ENCODE measurements at regions not wholly inside any gene's neighbourhood (a gene's known extent, or its start where the extent isn't known, plus 50 kb on each side); places are given as distances from the start of the nearest gene placed in this dataset.

GRCh38 chr18:21980744-21981143, 188.6 kb upstream of the GATA6 start (continued):
- TF ChIP-seq PRDM4 (CRISPR knock-in tag; IDR thresholded peaks at IDR 0.05; ENCODE audit: borderline replicate concordance) (no peak), NCOA2 (CRISPR knock-in tag; IDR thresholded peaks at IDR 0.05) (peak; percentile 71), GATAD2A (CRISPR knock-in tag; IDR thresholded peaks at IDR 0.05) (peak; percentile 91), ZNF569 (CRISPR knock-in tag; IDR thresholded peaks at IDR 0.05; ENCODE audit: borderline replicate concordance) (no peak), ZBTB20 (CRISPR knock-in tag; IDR thresholded peaks at IDR 0.05; ENCODE audit: borderline replicate concordance, low read depth) (peak; percentile 76; the same call in 1 of the 2 replicates), SRF (IDR thresholded peaks at IDR 0.05; ENCODE audit: low read depth, low read length) (no peak), MEIS1 (CRISPR knock-in tag; IDR thresholded peaks at IDR 0.05; ENCODE audit: borderline replicate concordance) (peak; percentile 93; the same call in 1 of the 2 replicates), NFAT5 (CRISPR knock-in tag; IDR thresholded peaks at IDR 0.05) (no peak), ZNF451 (CRISPR knock-in tag; IDR thresholded peaks at IDR 0.05) (no peak), KMT2A (CRISPR knock-in tag; IDR thresholded peaks at IDR 0.05) (0 out of 2 replicates have a peak, but pooled peaks have one; percentile 49), AKAP8 (CRISPR knock-in tag; IDR thresholded peaks at IDR 0.05) (no peak), PAXIP1 (CRISPR knock-in tag; conservative IDR thresholded peaks at IDR 0.05) (peak; percentile 94)
- TF ChIP-seq, protein P1, sequence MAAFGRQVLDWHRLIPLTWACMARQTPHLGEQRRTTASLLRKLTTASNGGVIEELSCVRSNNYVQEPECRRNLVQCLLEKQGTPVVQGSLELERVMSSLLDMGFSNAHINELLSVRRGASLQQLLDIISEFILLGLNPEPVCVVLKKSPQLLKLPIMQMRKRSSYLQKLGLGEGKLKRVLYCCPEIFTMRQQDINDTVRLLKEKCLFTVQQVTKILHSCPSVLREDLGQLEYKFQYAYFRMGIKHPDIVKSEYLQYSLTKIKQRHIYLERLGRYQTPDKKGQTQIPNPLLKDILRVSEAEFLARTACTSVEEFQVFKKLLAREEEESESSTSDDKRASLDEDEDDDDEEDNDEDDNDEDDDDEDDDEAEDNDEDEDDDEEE (CRISPR knock-in tag; IDR thresholded peaks at IDR 0.05): no peak
- TF ChIP-seq, protein P2, sequence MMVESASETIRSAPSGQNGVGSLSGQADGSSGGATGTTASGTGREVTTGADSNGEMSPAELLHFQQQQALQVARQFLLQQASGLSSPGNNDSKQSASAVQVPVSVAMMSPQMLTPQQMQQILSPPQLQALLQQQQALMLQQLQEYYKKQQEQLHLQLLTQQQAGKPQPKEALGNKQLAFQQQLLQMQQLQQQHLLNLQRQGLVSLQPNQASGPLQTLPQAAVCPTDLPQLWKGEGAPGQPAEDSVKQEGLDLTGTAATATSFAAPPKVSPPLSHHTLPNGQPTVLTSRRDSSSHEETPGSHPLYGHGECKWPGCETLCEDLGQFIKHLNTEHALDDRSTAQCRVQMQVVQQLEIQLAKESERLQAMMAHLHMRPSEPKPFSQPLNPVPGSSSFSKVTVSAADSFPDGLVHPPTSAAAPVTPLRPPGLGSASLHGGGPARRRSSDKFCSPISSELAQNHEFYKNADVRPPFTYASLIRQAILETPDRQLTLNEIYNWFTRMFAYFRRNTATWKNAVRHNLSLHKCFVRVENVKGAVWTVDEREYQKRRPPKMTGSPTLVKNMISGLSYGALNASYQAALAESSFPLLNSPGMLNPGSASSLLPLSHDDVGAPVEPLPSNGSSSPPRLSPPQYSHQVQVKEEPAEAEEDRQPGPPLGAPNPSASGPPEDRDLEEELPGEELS (CRISPR knock-in tag; IDR thresholded peaks at IDR 0.05): peak; percentile 97
